ENCODE measurements at regions not wholly inside any gene's neighbourhood (a gene's known extent, or its start where the extent isn't known, plus 50 kb on each side); places are given as distances from the start of the nearest gene placed in this dataset.
"Not testable (repeated sequence)": the region's sequence is repeated elsewhere in the genome, so short reads cannot be mapped to it uniquely, and the experiment has no call there.

GRCh38 chr2:64797881-64798575, 144.3 kb upstream of the SERTAD2 start:
- no peak for DNase-seq

- DNase-seq = no peak
These were observed 146.0 kb upstream of the SERTAD2 start for GRCh38 chr2:64799592-64800252.

- no peak for DNase-seq
These were observed 150.1 kb upstream of the SERTAD2 start for GRCh38 chr2:64803776-64804175.

GRCh38 chr2:64804651-64805050, 150.9 kb upstream of the SERTAD2 start:
- DNase-seq = no peak

- DNase-seq = no peak
These were observed 153.7 kb upstream of the SERTAD2 start for GRCh38 chr2:64807417-64807816.

- no peak for DNase-seq
These were observed 154.4 kb upstream of the SERTAD2 start for GRCh38 chr2:64808092-64808491.

- DNase-seq = no peak
These were observed 155.0 kb upstream of the SERTAD2 start for GRCh38 chr2:64808754-64809153.

GRCh38 chr2:64809216-64809615, 155.5 kb upstream of the SERTAD2 start:
- DNase-seq = no peak

GRCh38 chr2:64812285-64812684, 158.6 kb upstream of the SERTAD2 start:
- DNase-seq = no peak

- no peak for DNase-seq
These were observed 160.3 kb upstream of the SERTAD2 start for GRCh38 chr2:64814007-64814406.

GRCh38 chr2:64816526-64816925, 162.8 kb upstream of the SERTAD2 start:
- not testable (repeated sequence) for DNase-seq

- DNase-seq = no peak
These were observed 163.7 kb upstream of the SERTAD2 start for GRCh38 chr2:64817453-64817852.

- DNase-seq = no peak
These were observed 164.9 kb upstream of the SERTAD2 start for GRCh38 chr2:64818664-64819060.

GRCh38 chr2:64819361-64819760, 165.6 kb upstream of the SERTAD2 start:
- no peak for DNase-seq

- no peak for DNase-seq
These were observed 166.3 kb upstream of the SERTAD2 start for GRCh38 chr2:64819774-64820688.

GRCh38 chr2:64820901-64821300, 167.2 kb upstream of the SERTAD2 start:
- no peak for DNase-seq

GRCh38 chr2:64823794-64824193, 165.4 kb upstream of the SLC1A4 start:
- DNase-seq = no peak

- no peak for DNase-seq
These were observed 163.2 kb upstream of the SLC1A4 start for GRCh38 chr2:64825831-64826491.

- DNase-seq = no peak
These were observed 162.5 kb upstream of the SLC1A4 start for GRCh38 chr2:64826703-64827102.

- DNase-seq = no peak
These were observed 160.9 kb upstream of the SLC1A4 start for GRCh38 chr2:64828261-64828660.

GRCh38 chr2:64829525-64829924, 159.7 kb upstream of the SLC1A4 start:
- no peak for DNase-seq

GRCh38 chr2:64831134-64831976, 157.8 kb upstream of the SLC1A4 start:
- no peak for DNase-seq
